ENCODE measurements at regions not wholly inside any gene's neighbourhood (a gene's known extent, or its start where the extent isn't known, plus 50 kb on each side); places are given as distances from the start of the nearest gene placed in this dataset.

- TF ChIP-seq FOXK1 (CRISPR knock-in tag; IDR thresholded peaks at IDR 0.05; ENCODE audit: borderline replicate concordance, low read depth), result no peak
- no peak for TF ChIP-seq BHLHE40 (IDR thresholded peaks at IDR 0.05; ENCODE audit: low read length)
- TF ChIP-seq ZMYM2 (CRISPR knock-in tag; IDR thresholded peaks at IDR 0.05), result no peak
- TF ChIP-seq HDAC6 (IDR thresholded peaks at IDR 0.05; ENCODE audit: low read depth, low read length), result no peak
- no peak for TF ChIP-seq TAF1 (CRISPR knock-in tag; IDR thresholded peaks at IDR 0.05)
- TF ChIP-seq ATF7 (IDR thresholded peaks at IDR 0.05), result no peak
- TF ChIP-seq ATF7 (CRISPR knock-in tag; IDR thresholded peaks at IDR 0.05), result no peak
These were observed 618.9 kb upstream of the KCNMB2 start for GRCh38 chr3:177917234-177917861.
